ENCODE measurements at regions not wholly inside any gene's neighbourhood (a gene's known extent, or its start where the extent isn't known, plus 50 kb on each side); places are given as distances from the start of the nearest gene placed in this dataset.

GRCh38 chr15:46304321-46304720 is 669.5 kb downstream of the SQOR start:
- dilution Hi-C loops (cut with HindIII; ENCODE audit: low sequenced_read_pairs, unreplicated experiment) (no loop called here), in situ Hi-C loops (cut with MboI; ENCODE audit: low sequenced_read_pairs) (no loop called here), intact Hi-C loops (cut with micrococcal nuclease) (no loop called here)
- Histone ChIP-seq H2BK20ac (ENCODE audit: low read depth, low read length) (no peak overlapping the region), H3K36me3 (ENCODE audit: control insufficient read depth, insufficient read depth, low read length) (no peaks in the 10 kb centered on the region), H3K79me1 (ENCODE audit: low read depth in 1 of 2, low read length in 2 of 2) (no peaks in the 10 kb centered on the region), H4K5ac (ENCODE audit: low read depth, low read length) (no peak overlapping the region), H3K23ac (ENCODE audit: low read depth, low read length) (no peak overlapping the region), H3K4me2 (ENCODE audit: low read depth, low read length) (no peak overlapping the region), H3K9ac (ENCODE audit: low read depth, low read length) (no peak overlapping the region), H3K56ac (ENCODE audit: extremely low read depth, insufficient read depth, low read length) (no peak overlapping the region), H3K9me3 (ENCODE audit: control insufficient read depth, insufficient read depth, low read length) (no peaks in the 10 kb centered on the region), H3K9me1 (ENCODE audit: insufficient read depth, low read length) (no peaks in the 10 kb centered on the region), H4K8ac (ENCODE audit: low read depth in 2 of 2, low read length in 2 of 2) (no peak overlapping the region), H4K91ac (ENCODE audit: insufficient read depth, low read depth, low read length) (no peak overlapping the region), H3K4me3 (ENCODE audit: insufficient read depth, low read depth, low read length) (no peak overlapping the region), H2AK9ac (replicated peaks; ENCODE audit: low read depth, low read length, poor library complexity) (no peak overlapping the region), H4K20me1 (ENCODE audit: insufficient read depth, low read length) (no peaks in the 10 kb centered on the region), H2AFZ (replicated peaks; ENCODE audit: low read length, poor library complexity) (no peak overlapping the region), H2BK120ac (ENCODE audit: low read depth, low read length) (no peak overlapping the region), H3K4ac (ENCODE audit: low read depth, low read length) (no peak overlapping the region), H3K27me3 (ENCODE audit: control insufficient read depth, insufficient read depth, low read length) (no peaks in the 10 kb centered on the region), H2AK5ac (ENCODE audit: low read depth, low read length) (no peak overlapping the region), H2BK5ac (ENCODE audit: low read depth, low read length, poor library complexity, severe bottlenecking) (no peak overlapping the region), H3K27ac (ENCODE audit: insufficient read depth, low read length) (no peak overlapping the region), H3K18ac (ENCODE audit: low read depth, low read length) (no peak overlapping the region), H3K14ac (replicated peaks; ENCODE audit: low read depth, low read length) (no peak overlapping the region), H3K4me1 (ENCODE audit: control insufficient read depth, insufficient read depth, low read length) (peaks cover 3% of the 10 kb centered on the region; the same call in 1 of the 2 replicates), H2BK15ac (ENCODE audit: low read depth, low read length) (no peak overlapping the region)
- ATAC-seq (ENCODE audit: low read depth) (no peak), DNase-seq (no peak)
- no CpG with 5 or more reads among the region's 4 CpGs for WGBS, 2 experiments (ENCODE audit: extremely low coverage in 2 of 2, insufficient read length in 1 of 2)
- ChIA-PET POLR2A (ENCODE audit: unreplicated experiment) (no interaction called here), CTCF (interaction anchor here (0.7 to 1.0 kb wide), 2 partner anchors 212 to 1352 kb away, joined by 3 read pairs; no protein-coding TSS in a partner anchor)
- BruUV-seq (replicated peaks): no TSS peak
- no peak for TF ChIP-seq CHD1 (IDR thresholded peaks at IDR 0.05; ENCODE audit: low read depth, low read length)
- TF ChIP-seq CTCF (conservative IDR thresholded peaks at IDR 0.05; ENCODE audit: low read depth, low read length): peak; percentile 20; the same call in 1 of the 2 replicates

Measured in IMR-90 (cell line).